ENCODE measurements at regions not wholly inside any gene's neighbourhood (a gene's known extent, or its start where the extent isn't known, plus 50 kb on each side); places are given as distances from the start of the nearest gene placed in this dataset.

DNA sequence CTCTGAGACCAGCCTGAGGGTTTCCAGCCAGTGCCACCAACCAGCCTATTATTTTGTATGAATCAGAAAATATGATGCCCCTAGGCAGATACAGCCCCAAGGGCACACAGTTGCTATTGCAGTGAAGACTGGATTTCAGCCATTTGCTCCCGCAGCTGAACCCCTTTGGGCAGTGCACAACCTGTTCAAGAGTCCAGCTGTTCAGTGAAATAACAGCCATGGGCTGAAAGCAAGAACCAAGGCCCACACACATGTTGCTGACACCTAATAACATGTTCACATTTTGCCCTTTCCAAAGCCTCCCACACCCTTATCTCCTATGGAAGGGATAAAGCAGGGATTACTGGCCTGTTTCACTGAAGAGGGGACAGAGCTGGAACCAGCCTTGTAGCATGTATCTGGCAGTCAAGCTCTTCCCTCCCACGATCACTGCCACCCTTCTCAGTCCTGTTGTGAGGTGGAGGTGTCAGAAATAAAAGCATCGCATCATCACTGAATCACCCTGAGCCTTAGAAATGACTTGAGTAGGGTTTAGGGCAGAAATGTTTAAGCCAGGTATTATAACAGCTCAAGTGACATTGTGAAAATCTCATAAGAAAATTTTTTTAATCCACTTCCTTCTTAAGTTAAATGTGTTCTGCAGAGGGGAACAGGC is 137.1 kb upstream of the FSTL4 start:
- TF ChIP-seq, protein P1, sequence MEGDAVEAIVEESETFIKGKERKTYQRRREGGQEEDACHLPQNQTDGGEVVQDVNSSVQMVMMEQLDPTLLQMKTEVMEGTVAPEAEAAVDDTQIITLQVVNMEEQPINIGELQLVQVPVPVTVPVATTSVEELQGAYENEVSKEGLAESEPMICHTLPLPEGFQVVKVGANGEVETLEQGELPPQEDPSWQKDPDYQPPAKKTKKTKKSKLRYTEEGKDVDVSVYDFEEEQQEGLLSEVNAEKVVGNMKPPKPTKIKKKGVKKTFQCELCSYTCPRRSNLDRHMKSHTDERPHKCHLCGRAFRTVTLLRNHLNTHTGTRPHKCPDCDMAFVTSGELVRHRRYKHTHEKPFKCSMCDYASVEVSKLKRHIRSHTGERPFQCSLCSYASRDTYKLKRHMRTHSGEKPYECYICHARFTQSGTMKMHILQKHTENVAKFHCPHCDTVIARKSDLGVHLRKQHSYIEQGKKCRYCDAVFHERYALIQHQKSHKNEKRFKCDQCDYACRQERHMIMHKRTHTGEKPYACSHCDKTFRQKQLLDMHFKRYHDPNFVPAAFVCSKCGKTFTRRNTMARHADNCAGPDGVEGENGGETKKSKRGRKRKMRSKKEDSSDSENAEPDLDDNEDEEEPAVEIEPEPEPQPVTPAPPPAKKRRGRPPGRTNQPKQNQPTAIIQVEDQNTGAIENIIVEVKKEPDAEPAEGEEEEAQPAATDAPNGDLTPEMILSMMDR (IDR thresholded peaks at IDR 0.05), result no peak
- TF ChIP-seq ZFX (IDR thresholded peaks at IDR 0.05; ENCODE audit: borderline replicate concordance), result no peak
